CD14-positive monocyte (primary cell): ENCODE measurements at regions not wholly inside any gene's neighbourhood (a gene's known extent, or its start where the extent isn't known, plus 50 kb on each side); places are given as distances from the start of the nearest gene placed in this dataset.

Experiments
- DNase-seq, 3 donors: peaks; one replicate each; pipeline ENCODE4 v3.0.0-alpha.2; 2011 to 2022
- H2AFZ ChIP-seq: 2 replicates; pipeline ENCODE4 v1.6.0; 2012; ENCODE audit warnings: mild to moderate bottlenecking, low read depth, low read length, inconsistent platforms; ENCODE audit not compliant: insufficient read depth, poor library complexity, severe bottlenecking
- H3K27ac ChIP-seq, 2 donors: 1 replicate in 1 of 2; 2 replicates in 1 of 2; pipeline ENCODE4 v1.5.1; 2012 to 2013; ENCODE audit warnings: low read length in 2 of 2, control low read depth in 1 of 2, inconsistent platforms in 1 of 2, low read depth in 1 of 2, mild to moderate bottlenecking in 1 of 2
- H3K27me3 ChIP-seq, 2 donors: one replicate each; pipeline versions ENCODE4 v1.6.0 to v1.6.1; 2011 to 2013; ENCODE audit warnings: low read length in 2 of 2; ENCODE audit not compliant: control insufficient read depth in 2 of 2, insufficient read depth in 2 of 2
- H3K36me3 ChIP-seq, 2 donors: replicated peaks in 1 of 2; 1 replicate in 1 of 2; 2 replicates in 1 of 2; pipeline versions ENCODE4 v1.5.1 to v1.6.1; 2012 to 2013; ENCODE audit warnings: low read length in 2 of 2, control low read depth in 1 of 2, inconsistent platforms in 1 of 2, mild to moderate bottlenecking in 1 of 2; ENCODE audit not compliant: insufficient read depth in 2 of 2, control insufficient read depth in 1 of 2
- H3K4me1 ChIP-seq, 2 donors: 1 replicate in 1 of 2; 2 replicates in 1 of 2; pipeline versions ENCODE4 v1.5.1 to v1.6.1; 2012 to 2013; ENCODE audit warnings: low read length in 2 of 2, control low read depth in 1 of 2, inconsistent platforms in 1 of 2, mild to moderate bottlenecking in 1 of 2, moderate library complexity in 1 of 2; ENCODE audit not compliant: insufficient read depth in 2 of 2, control insufficient read depth in 1 of 2
- H3K4me2 ChIP-seq: replicated peaks from 2 replicates; pipeline ENCODE3; 2012; ENCODE audit warnings: low read length, moderate library complexity, mild to moderate bottlenecking; ENCODE audit not compliant: poor library complexity, severe bottlenecking; ENCODE audit errors: extremely low read depth
- H3K4me3 ChIP-seq, 3 experiments: fragments of 200-600 bp in 1 of 3; sonication (generic) in 1 of 3; replicated peaks in 1 of 3; 1 replicate in 2 of 3; 2 replicates in 1 of 3; pipeline ENCODE4 v1.5.1; 2011 to 2013; ENCODE audit warnings: low read length in 3 of 3, mild to moderate bottlenecking in 3 of 3, control low read depth in 2 of 3, low read depth in 2 of 3, inconsistent platforms in 1 of 3, moderate library complexity in 1 of 3
- H3K79me2 ChIP-seq: 2 replicates; pipeline ENCODE4 v1.6.0; 2012; ENCODE audit warnings: mild to moderate bottlenecking, control low read depth, inconsistent platforms, low read length, moderate library complexity; ENCODE audit not compliant: insufficient read depth
- H3K9ac ChIP-seq: 2 replicates; pipeline ENCODE4 v1.6.0; 2017; ENCODE audit warnings: low read length, mild to moderate bottlenecking; ENCODE audit not compliant: insufficient read depth, poor library complexity, severe bottlenecking
- H3K9me3 ChIP-seq, 2 donors: replicated peaks in 1 of 2; 1 replicate in 1 of 2; 2 replicates in 1 of 2; pipeline versions ENCODE4 v1.5.1 to v1.6.1; 2012 to 2013; ENCODE audit warnings: low read length in 2 of 2, control low read depth in 1 of 2; ENCODE audit not compliant: control insufficient read depth in 1 of 2, insufficient read depth in 1 of 2
- H4K20me1 ChIP-seq: 2 replicates; pipeline ENCODE4 v1.6.0; 2012; ENCODE audit warnings: mild to moderate bottlenecking, low read length, control low read depth, moderate library complexity; ENCODE audit not compliant: insufficient read depth
- H3K27ac Mint-ChIP-seq, 7 donors: one replicate each; pipeline ENCODE4 v1.8.0; 2020; ENCODE audit warnings: mild to moderate bottlenecking in 7 of 7, mixed read lengths in 7 of 7, moderate library complexity in 6 of 7, inconsistent platforms in 2 of 7
- H3K27me3 Mint-ChIP-seq, 3 donors: one replicate each; pipeline ENCODE4 v1.8.0; 2021 to 2022; ENCODE audit warnings: low read depth in 3 of 3, mild to moderate bottlenecking in 3 of 3, mixed read lengths in 3 of 3, moderate library complexity in 3 of 3, inconsistent platforms in 1 of 3
- H3K36me3 Mint-ChIP-seq, 2 donors: one replicate each; pipeline ENCODE4 v1.8.0; 2020; ENCODE audit warnings: mixed read lengths in 2 of 2, inconsistent platforms in 1 of 2, mild to moderate bottlenecking in 1 of 2
- H3K4me1 Mint-ChIP-seq: one replicate; pipeline ENCODE4 v1.8.0; 2020; ENCODE audit warnings: mild to moderate bottlenecking, mixed read lengths
- H3K4me3 Mint-ChIP-seq, 2 donors: one replicate each; pipeline ENCODE4 v1.8.0; 2020; ENCODE audit warnings: mild to moderate bottlenecking in 2 of 2, mixed read lengths in 2 of 2, moderate library complexity in 1 of 2
- H3K9me3 Mint-ChIP-seq, 7 donors: one replicate each; pipeline ENCODE4 v1.8.0; 2020 to 2022; ENCODE audit warnings: mixed read lengths in 7 of 7, mild to moderate bottlenecking in 6 of 7, moderate library complexity in 6 of 7, inconsistent platforms in 2 of 7
- WGBS: methylation state at CpG from one replicate; pipeline ENCODE4 v1.1.5; 2013; ENCODE audit warnings: missing lambda C conversion rate; ENCODE audit not compliant: insufficient coverage; 5-methylcytosine and 5-hydroxymethylcytosine counted together
- intact Hi-C, 2 donors: fragments of 100-400 bp; cut with micrococcal nuclease; formaldehyde crosslinking; loops; one replicate each; pipeline versions ENCODE4 v1.15.0 to v1.15.1; 2023
- TF ChIP-seq, protein P1 (sequence below): fragments of 200-600 bp; IDR thresholded peaks from one replicate; pipeline ENCODE4 v1.8.0; 2022; ENCODE audit warnings: antibody characterized with exemption, mild to moderate bottlenecking

- Mint-ChIP-seq H3K27ac (no peak overlapping the region), H3K27me3 (peaks cover 0 to 5% (median 3%) of the 10 kb centered on the region in 3 donors), H3K9me3 (peaks cover 0 to 1% (median 0%) of the 10 kb centered on the region in 7 donors), H3K4me3 (no peak overlapping the region), H3K36me3 (no peaks in the 10 kb centered on the region), H3K4me1 (peaks cover 42% of the 10 kb centered on the region)
- TF ChIP-seq, protein P1, sequence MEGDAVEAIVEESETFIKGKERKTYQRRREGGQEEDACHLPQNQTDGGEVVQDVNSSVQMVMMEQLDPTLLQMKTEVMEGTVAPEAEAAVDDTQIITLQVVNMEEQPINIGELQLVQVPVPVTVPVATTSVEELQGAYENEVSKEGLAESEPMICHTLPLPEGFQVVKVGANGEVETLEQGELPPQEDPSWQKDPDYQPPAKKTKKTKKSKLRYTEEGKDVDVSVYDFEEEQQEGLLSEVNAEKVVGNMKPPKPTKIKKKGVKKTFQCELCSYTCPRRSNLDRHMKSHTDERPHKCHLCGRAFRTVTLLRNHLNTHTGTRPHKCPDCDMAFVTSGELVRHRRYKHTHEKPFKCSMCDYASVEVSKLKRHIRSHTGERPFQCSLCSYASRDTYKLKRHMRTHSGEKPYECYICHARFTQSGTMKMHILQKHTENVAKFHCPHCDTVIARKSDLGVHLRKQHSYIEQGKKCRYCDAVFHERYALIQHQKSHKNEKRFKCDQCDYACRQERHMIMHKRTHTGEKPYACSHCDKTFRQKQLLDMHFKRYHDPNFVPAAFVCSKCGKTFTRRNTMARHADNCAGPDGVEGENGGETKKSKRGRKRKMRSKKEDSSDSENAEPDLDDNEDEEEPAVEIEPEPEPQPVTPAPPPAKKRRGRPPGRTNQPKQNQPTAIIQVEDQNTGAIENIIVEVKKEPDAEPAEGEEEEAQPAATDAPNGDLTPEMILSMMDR, result no peak
- 69% methylated on average over 6 of the region's 10 CpGs for WGBS
- Histone ChIP-seq H3K27ac (no peak overlapping the region), H3K4me1 (peaks cover 28 to 31% of the 10 kb centered on the region in 2 donors), H3K4me3 (no peak overlapping the region), H3K36me3 (no peaks in the 10 kb centered on the region), H3K4me2 (no peak overlapping the region), H3K27me3 (no peaks in the 10 kb centered on the region), H3K9ac (no peak overlapping the region), H3K9me3 (no peaks in the 10 kb centered on the region), H3K79me2 (no peaks in the 10 kb centered on the region), H4K20me1 (no peaks in the 10 kb centered on the region), H2AFZ (no peak overlapping the region)
- DNase-seq, result no peak
- intact Hi-C loops, result no loop called here
Measured at GRCh38 chr5:171599411-171599810, 180.0 kb downstream of the FGF18 start.

DNA sequence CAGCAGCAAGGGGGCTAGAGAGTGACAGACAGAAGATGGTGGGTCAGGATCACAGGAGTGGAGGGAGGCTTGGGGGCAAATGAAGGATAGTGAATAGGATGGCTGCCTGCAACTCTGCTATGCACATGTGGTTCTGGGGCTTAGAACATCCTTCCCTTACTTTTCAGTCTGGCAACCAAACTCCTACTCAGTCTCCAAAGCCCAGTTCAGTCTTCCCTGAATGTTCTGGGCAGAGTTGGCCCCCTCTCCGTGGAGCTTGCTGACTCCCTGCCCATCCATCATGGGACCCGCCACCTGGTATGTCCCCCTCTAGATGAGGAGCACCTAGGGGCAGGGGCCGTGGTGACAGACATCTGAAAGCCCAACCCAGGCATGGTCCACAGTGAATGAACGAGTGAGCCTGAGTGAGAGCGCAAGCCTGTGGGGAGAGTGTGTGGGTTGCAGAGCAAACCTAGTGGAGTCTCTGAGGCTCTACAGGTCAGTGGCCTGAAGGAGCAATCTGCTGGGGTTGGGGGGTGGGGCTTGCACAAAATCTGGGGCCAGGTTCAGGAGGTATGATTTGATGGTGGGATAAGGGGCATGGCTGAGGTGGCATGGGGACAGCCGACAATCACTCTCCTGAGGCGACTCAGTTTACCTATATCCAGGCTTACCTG lies 180.6 kb downstream of the FGF18 start:
- H3K27ac ChIP-seq, result no peak overlapping the region
- H3K27me3 ChIP-seq, result no peaks in the 10 kb centered on the region
- H2AFZ ChIP-seq, result no peak overlapping the region
- peaks cover 28 to 31% of the 10 kb centered on the region in 2 donors for H3K4me1 ChIP-seq
- H3K4me3 ChIP-seq, result peak overlapping the region in 1 of 3 experiments; percentile 72
- DNase-seq, result no peak
- peaks cover 0 to 5% (median 3%) of the 10 kb centered on the region in 3 donors for H3K27me3 Mint-ChIP-seq
- H3K36me3 ChIP-seq, result no peaks in the 10 kb centered on the region
- H3K4me3 Mint-ChIP-seq, result peak overlapping the region in 1 of 2 donors; percentile 81
- TF ChIP-seq, protein P1, result no peak
- no peaks in the 10 kb centered on the region for H4K20me1 ChIP-seq
- H3K4me2 ChIP-seq, result peak overlapping the region; percentile 85
- peak overlapping the region in 3 of 7 donors; percentile 16 to 88 (median 19) for H3K27ac Mint-ChIP-seq
- H3K4me1 Mint-ChIP-seq, result peaks cover 42% of the 10 kb centered on the region
- H3K9me3 Mint-ChIP-seq, result peaks cover 0 to 1% (median 0%) of the 10 kb centered on the region in 7 donors
- H3K36me3 Mint-ChIP-seq, result no peaks in the 10 kb centered on the region
- H3K9ac ChIP-seq, result peak overlapping the region; percentile 40
- no peaks in the 10 kb centered on the region for H3K79me2 ChIP-seq
- intact Hi-C loops, result no loop called here
- no peaks in the 10 kb centered on the region for H3K9me3 ChIP-seq
- 85% methylated on average over 4 of the region's 7 CpGs for WGBS
